WTC11 (cell line): ENCODE measurements at regions not wholly inside any gene's neighbourhood (a gene's known extent, or its start where the extent isn't known, plus 50 kb on each side); places are given as distances from the start of the nearest gene placed in this dataset.

ENCODE experiments used
- ATAC-seq: fragments of 200-7000 bp; cut with Tn5 transposase; 2 replicates; pipeline ENCODE4 v1.10.0; 2021; ENCODE audit warnings: mild to moderate bottlenecking, moderate library complexity
- CTCF ChIA-PET: fragments of 300-600 bp; sonication (Branson Sonifier 250); formaldehyde crosslinking; loops from one replicate; lab custom pipeline; 2021; ENCODE audit warnings: antibody characterized with exemption; lab: Charles Lee
- POLR2A ChIA-PET: fragments of 350-600 bp; sonication (Branson Sonifier 250); formaldehyde crosslinking; loops from one replicate; lab custom pipeline; 2021; ENCODE audit warnings: antibody characterized with exemption; lab: Charles Lee
- DNase-seq: peaks from one replicate; pipeline ENCODE4 v3.0.0; 2021; ENCODE audit warnings: low spot score
- H3K27ac Mint-ChIP-seq: 2 replicates; pipeline ENCODE4 v1.8.0; 2021; ENCODE audit warnings: mixed read lengths
- H3K27me3 Mint-ChIP-seq: 2 replicates; pipeline ENCODE4 v1.8.0; 2021; ENCODE audit warnings: low read depth, mild to moderate bottlenecking, moderate library complexity, mixed read lengths
- H3K36me3 Mint-ChIP-seq: 2 replicates; pipeline ENCODE4 v1.8.0; 2021; ENCODE audit warnings: mixed read lengths
- H3K4me1 Mint-ChIP-seq: 2 replicates; pipeline ENCODE4 v1.8.0; 2022; ENCODE audit warnings: mixed read lengths
- H3K4me3 Mint-ChIP-seq: 2 replicates; pipeline ENCODE4 v1.8.0; 2021; ENCODE audit warnings: mild to moderate bottlenecking, moderate library complexity, mixed read lengths
- H3K9me3 Mint-ChIP-seq: 2 replicates; pipeline ENCODE4 v1.8.0; 2021; ENCODE audit warnings: mixed read lengths
- CBFB ChIP-seq: sonication (generic); formaldehyde crosslinking; IDR thresholded peaks from 2 replicates; pipeline ENCODE4 v1.8.1; 2022; ENCODE audit warnings: mild to moderate bottlenecking, low read depth, missing genetic modification reagents
- CREM ChIP-seq: sonication (generic); formaldehyde crosslinking; IDR thresholded peaks from 2 replicates; pipeline ENCODE4 v1.8.1; 2022; ENCODE audit warnings: mild to moderate bottlenecking, missing genetic modification reagents, moderate library complexity
- ESRRA ChIP-seq: sonication (generic); formaldehyde crosslinking; IDR thresholded peaks from 2 replicates; pipeline ENCODE4 v1.8.1; 2022; ENCODE audit warnings: mild to moderate bottlenecking, missing genetic modification reagents, borderline replicate concordance
- NFYB ChIP-seq: sonication (generic); formaldehyde crosslinking; conservative IDR thresholded peaks from 2 replicates; pipeline ENCODE4 v1.8.0; 2022; ENCODE audit warnings: low read depth, missing genetic modification reagents
- TCF7 ChIP-seq: sonication (generic); formaldehyde crosslinking; IDR thresholded peaks from 2 replicates; pipeline ENCODE4 v1.8.0; 2022; ENCODE audit warnings: mild to moderate bottlenecking, low read depth, missing genetic modification reagents, moderate library complexity
- TEAD4 ChIP-seq: sonication (generic); formaldehyde crosslinking; IDR thresholded peaks from 2 replicates; pipeline ENCODE4 v1.8.0; 2022; ENCODE audit warnings: mild to moderate bottlenecking, missing genetic modification reagents
- ZBTB21 ChIP-seq: sonication (generic); formaldehyde crosslinking; IDR thresholded peaks from 2 replicates; pipeline ENCODE4 v1.8.1; 2023; ENCODE audit warnings: mild to moderate bottlenecking, missing genetic modification reagents, borderline replicate concordance
- ZNF138 ChIP-seq: sonication (generic); formaldehyde crosslinking; conservative IDR thresholded peaks from 2 replicates; pipeline ENCODE4 v1.8.1; 2022; ENCODE audit warnings: mild to moderate bottlenecking, moderate library complexity, missing genetic modification reagents
- ZNF263 ChIP-seq: sonication (generic); formaldehyde crosslinking; IDR thresholded peaks from 2 replicates; pipeline ENCODE4 v1.8.1; 2022; ENCODE audit warnings: low read depth, mild to moderate bottlenecking, moderate library complexity, missing genetic modification reagents
- ZNF317 ChIP-seq: sonication (generic); formaldehyde crosslinking; IDR thresholded peaks from 2 replicates; pipeline ENCODE4 v1.8.1; 2023; ENCODE audit warnings: low read depth, mild to moderate bottlenecking, moderate library complexity, missing genetic modification reagents, borderline replicate concordance
- ZNF396 ChIP-seq: fragments of 250-450 bp; sonication (Bioruptor Pico); IDR thresholded peaks from 2 replicates; pipeline ENCODE4 v1.8.0; 2021; ENCODE audit warnings: mild to moderate bottlenecking, moderate library complexity, borderline replicate concordance
- TF ChIP-seq, protein P1 (sequence below): fragments of 250-450 bp; sonication (Bioruptor Pico); IDR thresholded peaks from 2 replicates; pipeline ENCODE4 v1.9.0; 2021; ENCODE audit warnings: mild to moderate bottlenecking
- TF ChIP-seq, protein P2 (sequence below): sonication (generic); formaldehyde crosslinking; IDR thresholded peaks from 2 replicates; pipeline ENCODE4 v1.8.1; 2023; ENCODE audit warnings: mild to moderate bottlenecking, missing genetic modification reagents, moderate library complexity
- TF ChIP-seq, protein P3 (sequence below): sonication (generic); formaldehyde crosslinking; IDR thresholded peaks from 2 replicates; pipeline ENCODE4 v1.8.0; 2023; ENCODE audit warnings: mild to moderate bottlenecking, missing genetic modification reagents
- TF ChIP-seq, protein P4 (sequence below): sonication (generic); formaldehyde crosslinking; IDR thresholded peaks from 2 replicates; pipeline ENCODE4 v1.8.0; 2022; ENCODE audit warnings: mild to moderate bottlenecking, missing genetic modification reagents
- TF ChIP-seq, protein P5 (sequence below): fragments of 250-450 bp; sonication (Bioruptor Pico); conservative IDR thresholded peaks from 2 replicates; pipeline ENCODE4 v1.9.0; 2021; ENCODE audit warnings: mild to moderate bottlenecking
- TF ChIP-seq, protein P6 (sequence below): sonication (generic); formaldehyde crosslinking; IDR thresholded peaks from 2 replicates; pipeline ENCODE4 v1.8.0; 2022; ENCODE audit warnings: missing genetic modification reagents

DNA sequence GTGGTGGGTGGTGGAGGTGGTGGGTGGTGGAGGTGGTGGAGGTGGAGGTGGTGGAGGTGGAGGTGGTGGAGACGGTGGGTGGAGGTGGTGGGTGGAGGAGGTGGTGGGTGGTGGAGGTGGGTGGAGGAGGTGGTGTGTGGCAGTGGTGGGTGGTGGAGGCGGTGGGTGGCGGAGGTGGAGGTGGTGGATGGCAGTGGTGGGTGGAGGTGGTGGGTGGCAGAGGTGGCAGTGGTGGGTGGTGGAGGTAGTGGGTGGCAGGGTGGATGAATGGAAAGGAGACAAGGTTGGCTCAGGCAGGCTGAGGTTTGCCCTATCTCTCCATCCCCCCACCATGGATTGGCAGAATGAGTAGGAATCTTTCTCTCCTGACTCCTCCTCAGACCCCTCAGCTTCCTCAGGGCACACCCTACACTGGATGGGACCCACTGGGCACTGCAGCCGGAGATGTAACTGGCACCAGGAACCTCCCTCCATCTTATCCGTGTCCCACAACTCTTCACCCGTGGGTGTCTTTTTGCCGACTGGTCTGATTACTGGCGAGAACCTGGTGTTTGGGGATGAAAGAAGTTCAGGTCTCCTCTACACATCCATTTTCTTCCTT, 166.3 kb downstream of the C9orf50 start:
- H3K27me3 Mint-ChIP-seq: peaks cover 15% of the 10 kb centered on the region
- TF ChIP-seq, protein P1, sequence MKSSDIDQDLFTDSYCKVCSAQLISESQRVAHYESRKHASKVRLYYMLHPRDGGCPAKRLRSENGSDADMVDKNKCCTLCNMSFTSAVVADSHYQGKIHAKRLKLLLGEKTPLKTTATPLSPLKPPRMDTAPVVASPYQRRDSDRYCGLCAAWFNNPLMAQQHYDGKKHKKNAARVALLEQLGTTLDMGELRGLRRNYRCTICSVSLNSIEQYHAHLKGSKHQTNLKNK: no peak
- TF ChIP-seq, protein P2, sequence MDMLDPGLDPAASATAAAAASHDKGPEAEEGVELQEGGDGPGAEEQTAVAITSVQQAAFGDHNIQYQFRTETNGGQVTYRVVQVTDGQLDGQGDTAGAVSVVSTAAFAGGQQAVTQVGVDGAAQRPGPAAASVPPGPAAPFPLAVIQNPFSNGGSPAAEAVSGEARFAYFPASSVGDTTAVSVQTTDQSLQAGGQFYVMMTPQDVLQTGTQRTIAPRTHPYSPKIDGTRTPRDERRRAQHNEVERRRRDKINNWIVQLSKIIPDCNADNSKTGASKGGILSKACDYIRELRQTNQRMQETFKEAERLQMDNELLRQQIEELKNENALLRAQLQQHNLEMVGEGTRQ: no peak
- POLR2A ChIA-PET: interaction anchor here (0.5 kb wide), 1 partner anchor 98 kb away, joined by 3 read pairs; no protein-coding TSS in a partner anchor

DNA sequence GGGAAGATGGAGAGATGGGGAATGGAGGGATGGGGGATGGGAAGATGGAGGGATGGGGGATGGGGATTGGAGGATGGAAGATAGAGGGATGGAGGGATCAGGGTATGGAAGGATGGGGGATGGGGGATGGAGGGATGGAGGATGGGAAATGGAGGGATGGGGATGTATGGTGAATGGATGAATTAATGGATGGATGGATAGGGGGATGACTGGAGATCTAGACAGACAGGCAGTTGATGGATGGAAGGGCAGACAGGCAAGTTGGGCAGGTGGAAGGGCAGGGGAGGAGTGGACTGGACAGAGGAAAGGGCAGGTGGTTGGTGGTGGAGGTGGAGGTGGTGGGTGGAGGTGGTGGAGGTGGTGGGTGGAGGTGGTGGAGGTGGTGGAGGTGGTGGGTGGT, 167.2 kb downstream of the C9orf50 start:
- CTCF ChIA-PET: no interaction called here
- POLR2A ChIA-PET: no interaction called here
- no peaks in the 10 kb centered on the region for H3K9me3 Mint-ChIP-seq
- H3K27me3 Mint-ChIP-seq: peaks cover 11% of the 10 kb centered on the region
- H3K4me1 Mint-ChIP-seq: peaks cover 18% of the 10 kb centered on the region
- DNase-seq: no peak
- no peak overlapping the region for H3K27ac Mint-ChIP-seq
- no peaks in the 10 kb centered on the region for H3K36me3 Mint-ChIP-seq
- H3K4me3 Mint-ChIP-seq: no peak overlapping the region
- TF ChIP-seq, protein P3, sequence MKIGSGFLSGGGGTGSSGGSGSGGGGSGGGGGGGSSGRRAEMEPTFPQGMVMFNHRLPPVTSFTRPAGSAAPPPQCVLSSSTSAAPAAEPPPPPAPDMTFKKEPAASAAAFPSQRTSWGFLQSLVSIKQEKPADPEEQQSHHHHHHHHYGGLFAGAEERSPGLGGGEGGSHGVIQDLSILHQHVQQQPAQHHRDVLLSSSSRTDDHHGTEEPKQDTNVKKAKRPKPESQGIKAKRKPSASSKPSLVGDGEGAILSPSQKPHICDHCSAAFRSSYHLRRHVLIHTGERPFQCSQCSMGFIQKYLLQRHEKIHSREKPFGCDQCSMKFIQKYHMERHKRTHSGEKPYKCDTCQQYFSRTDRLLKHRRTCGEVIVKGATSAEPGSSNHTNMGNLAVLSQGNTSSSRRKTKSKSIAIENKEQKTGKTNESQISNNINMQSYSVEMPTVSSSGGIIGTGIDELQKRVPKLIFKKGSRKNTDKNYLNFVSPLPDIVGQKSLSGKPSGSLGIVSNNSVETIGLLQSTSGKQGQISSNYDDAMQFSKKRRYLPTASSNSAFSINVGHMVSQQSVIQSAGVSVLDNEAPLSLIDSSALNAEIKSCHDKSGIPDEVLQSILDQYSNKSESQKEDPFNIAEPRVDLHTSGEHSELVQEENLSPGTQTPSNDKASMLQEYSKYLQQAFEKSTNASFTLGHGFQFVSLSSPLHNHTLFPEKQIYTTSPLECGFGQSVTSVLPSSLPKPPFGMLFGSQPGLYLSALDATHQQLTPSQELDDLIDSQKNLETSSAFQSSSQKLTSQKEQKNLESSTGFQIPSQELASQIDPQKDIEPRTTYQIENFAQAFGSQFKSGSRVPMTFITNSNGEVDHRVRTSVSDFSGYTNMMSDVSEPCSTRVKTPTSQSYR (CRISPR knock-in tag): no peak
- TF ChIP-seq, protein P4, sequence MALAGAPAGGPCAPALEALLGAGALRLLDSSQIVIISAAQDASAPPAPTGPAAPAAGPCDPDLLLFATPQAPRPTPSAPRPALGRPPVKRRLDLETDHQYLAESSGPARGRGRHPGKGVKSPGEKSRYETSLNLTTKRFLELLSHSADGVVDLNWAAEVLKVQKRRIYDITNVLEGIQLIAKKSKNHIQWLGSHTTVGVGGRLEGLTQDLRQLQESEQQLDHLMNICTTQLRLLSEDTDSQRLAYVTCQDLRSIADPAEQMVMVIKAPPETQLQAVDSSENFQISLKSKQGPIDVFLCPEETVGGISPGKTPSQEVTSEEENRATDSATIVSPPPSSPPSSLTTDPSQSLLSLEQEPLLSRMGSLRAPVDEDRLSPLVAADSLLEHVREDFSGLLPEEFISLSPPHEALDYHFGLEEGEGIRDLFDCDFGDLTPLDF: no peak
- TF ChIP-seq TEAD4 (CRISPR knock-in tag) (no peak), NFYB (CRISPR knock-in tag) (no peak), ZNF396 (CRISPR knock-in tag) (no peak), TCF7 (no peak), ESRRA (no peak), CREM (CRISPR knock-in tag) (no peak), ZNF317 (CRISPR knock-in tag) (no peak), ZNF138 (no peak), ZNF263 (CRISPR knock-in tag) (no peak), CBFB (CRISPR knock-in tag) (no peak), ZBTB21 (CRISPR knock-in tag) (no peak)
- TF ChIP-seq, protein P5, sequence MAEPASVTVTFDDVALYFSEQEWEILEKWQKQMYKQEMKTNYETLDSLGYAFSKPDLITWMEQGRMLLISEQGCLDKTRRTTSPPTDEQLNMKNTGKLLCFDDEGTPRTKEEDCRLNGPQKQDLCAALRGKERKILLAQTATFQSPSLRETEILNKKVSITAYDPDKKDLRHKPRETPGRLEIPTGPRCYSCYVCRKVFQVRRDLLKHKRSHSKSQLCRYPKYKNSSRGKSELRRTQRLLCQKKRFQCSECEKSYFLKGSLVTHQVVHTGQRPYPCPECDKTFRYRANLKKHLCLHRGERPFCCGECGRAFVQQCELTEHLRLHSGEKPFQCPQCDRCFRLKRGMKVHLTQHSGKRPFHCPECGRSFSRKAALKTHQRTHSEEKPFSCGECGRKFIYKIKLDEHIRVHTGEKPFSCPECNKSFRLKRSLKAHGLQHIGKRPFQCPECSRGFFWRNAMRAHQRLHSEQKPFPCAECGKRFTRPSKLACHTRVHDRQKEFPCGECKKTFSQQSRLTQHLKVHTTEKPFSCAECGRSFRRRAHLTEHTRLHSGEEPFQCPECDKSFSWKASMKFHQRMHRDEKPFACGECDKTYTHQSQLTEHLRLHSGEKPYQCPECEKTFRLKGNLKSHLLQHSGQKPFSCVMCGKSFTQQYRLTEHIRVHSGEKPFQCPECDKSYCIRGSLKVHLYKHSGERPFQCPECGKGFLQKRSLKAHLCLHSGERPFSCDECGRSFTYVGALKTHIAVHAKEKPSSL (CRISPR knock-in tag): no peak
- TF ChIP-seq, protein P6, sequence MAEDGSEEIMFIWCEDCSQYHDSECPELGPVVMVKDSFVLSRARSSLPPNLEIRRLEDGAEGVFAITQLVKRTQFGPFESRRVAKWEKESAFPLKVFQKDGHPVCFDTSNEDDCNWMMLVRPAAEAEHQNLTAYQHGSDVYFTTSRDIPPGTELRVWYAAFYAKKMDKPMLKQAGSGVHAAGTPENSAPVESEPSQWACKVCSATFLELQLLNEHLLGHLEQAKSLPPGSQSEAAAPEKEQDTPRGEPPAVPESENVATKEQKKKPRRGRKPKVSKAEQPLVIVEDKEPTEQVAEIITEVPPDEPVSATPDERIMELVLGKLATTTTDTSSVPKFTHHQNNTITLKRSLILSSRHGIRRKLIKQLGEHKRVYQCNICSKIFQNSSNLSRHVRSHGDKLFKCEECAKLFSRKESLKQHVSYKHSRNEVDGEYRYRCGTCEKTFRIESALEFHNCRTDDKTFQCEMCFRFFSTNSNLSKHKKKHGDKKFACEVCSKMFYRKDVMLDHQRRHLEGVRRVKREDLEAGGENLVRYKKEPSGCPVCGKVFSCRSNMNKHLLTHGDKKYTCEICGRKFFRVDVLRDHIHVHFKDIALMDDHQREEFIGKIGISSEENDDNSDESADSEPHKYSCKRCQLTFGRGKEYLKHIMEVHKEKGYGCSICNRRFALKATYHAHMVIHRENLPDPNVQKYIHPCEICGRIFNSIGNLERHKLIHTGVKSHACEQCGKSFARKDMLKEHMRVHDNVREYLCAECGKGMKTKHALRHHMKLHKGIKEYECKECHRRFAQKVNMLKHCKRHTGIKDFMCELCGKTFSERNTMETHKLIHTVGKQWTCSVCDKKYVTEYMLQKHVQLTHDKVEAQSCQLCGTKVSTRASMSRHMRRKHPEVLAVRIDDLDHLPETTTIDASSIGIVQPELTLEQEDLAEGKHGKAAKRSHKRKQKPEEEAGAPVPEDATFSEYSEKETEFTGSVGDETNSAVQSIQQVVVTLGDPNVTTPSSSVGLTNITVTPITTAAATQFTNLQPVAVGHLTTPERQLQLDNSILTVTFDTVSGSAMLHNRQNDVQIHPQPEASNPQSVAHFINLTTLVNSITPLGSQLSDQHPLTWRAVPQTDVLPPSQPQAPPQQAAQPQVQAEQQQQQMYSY: no peak
- TF ChIP-seq, protein P1: no peak
- no peak for ATAC-seq

More for the DNA sequence above, 166.3 kb downstream of the C9orf50 start:
- Mint-ChIP-seq H3K9me3 (no peaks in the 10 kb centered on the region), H3K4me1 (peaks cover 23% of the 10 kb centered on the region), H3K27ac (no peak overlapping the region), H3K36me3 (no peaks in the 10 kb centered on the region), H3K4me3 (no peak overlapping the region)
- no peak for ATAC-seq
- no peak for DNase-seq
- CTCF ChIA-PET: no interaction called here
